DOHH2 (cell line): ENCODE measurements at regions not wholly inside any gene's neighbourhood (a gene's known extent, or its start where the extent isn't known, plus 50 kb on each side); places are given as distances from the start of the nearest gene placed in this dataset.

Experiments
- EZH2phosphoT487 ChIP-seq: fragments of 200-600 bp; sonication (generic); IDR thresholded peaks from 2 replicates; pipeline ENCODE4 v1.6.1; 2017; ENCODE audit warnings: borderline replicate concordance, mild to moderate bottlenecking, antibody characterized with exemption, low read length, moderate library complexity, mixed read lengths
- TF ChIP-seq, protein P1 (sequence below): fragments of 200-600 bp; sonication (generic); IDR thresholded peaks from one replicate; pipeline ENCODE4 v1.5.1; 2014; ENCODE audit warnings: antibody characterized with exemption, mild to moderate bottlenecking, low read depth, low read length; ENCODE audit not compliant: poor library complexity, severe bottlenecking

DNA sequence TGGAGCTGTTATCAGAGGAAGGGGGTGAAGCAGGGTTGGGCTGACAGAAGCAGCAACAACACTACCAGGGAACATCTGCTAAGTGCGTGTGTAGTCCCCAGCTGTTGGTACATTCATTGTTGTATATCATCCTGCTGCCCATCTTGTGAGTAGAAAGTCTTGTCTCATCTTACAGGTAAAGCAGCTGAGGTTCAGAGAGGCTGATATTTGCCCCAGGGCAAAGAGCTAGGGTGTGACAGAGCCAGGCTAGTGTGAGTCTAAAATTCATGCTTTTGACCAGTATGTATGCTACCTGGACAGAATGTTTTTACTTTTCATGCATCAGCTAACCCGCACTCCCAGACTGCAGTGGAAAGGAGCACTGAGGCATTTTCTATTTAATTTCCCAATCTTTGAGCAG is 221.6 kb downstream of the STK31 start:
- TF ChIP-seq, protein P1, sequence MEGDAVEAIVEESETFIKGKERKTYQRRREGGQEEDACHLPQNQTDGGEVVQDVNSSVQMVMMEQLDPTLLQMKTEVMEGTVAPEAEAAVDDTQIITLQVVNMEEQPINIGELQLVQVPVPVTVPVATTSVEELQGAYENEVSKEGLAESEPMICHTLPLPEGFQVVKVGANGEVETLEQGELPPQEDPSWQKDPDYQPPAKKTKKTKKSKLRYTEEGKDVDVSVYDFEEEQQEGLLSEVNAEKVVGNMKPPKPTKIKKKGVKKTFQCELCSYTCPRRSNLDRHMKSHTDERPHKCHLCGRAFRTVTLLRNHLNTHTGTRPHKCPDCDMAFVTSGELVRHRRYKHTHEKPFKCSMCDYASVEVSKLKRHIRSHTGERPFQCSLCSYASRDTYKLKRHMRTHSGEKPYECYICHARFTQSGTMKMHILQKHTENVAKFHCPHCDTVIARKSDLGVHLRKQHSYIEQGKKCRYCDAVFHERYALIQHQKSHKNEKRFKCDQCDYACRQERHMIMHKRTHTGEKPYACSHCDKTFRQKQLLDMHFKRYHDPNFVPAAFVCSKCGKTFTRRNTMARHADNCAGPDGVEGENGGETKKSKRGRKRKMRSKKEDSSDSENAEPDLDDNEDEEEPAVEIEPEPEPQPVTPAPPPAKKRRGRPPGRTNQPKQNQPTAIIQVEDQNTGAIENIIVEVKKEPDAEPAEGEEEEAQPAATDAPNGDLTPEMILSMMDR = no peak
- TF ChIP-seq EZH2phosphoT487 = no peak
